Kidney (tissue), 13 donors: ENCODE measurements at regions not wholly inside any gene's neighbourhood (a gene's known extent, or its start where the extent isn't known, plus 50 kb on each side); places are given as distances from the start of the nearest gene placed in this dataset.
"Not testable (repeated sequence)": the region's sequence is repeated elsewhere in the genome, so short reads cannot be mapped to it uniquely, and the experiment has no call there.

Source experiments
- DNase-seq, 5 donors: peaks; one replicate each; pipeline ENCODE4 v3.0.0-alpha.2; 2013 to 2020
- FAIRE-seq: peaks from 2 replicates; lab custom pipeline; 2012; peaks lifted over from hg19 to GRCh38; lab: Jason Lieb, UNC
- H3K27ac ChIP-seq, 2 donors: one replicate each; pipeline ENCODE4 v1.7.0; 2013; ENCODE audit warnings: low read depth in 2 of 2, low read length in 2 of 2, inconsistent platforms in 1 of 2
- H3K27me3 ChIP-seq: one replicate; pipeline ENCODE4 v1.7.1; 2013; ENCODE audit warnings: low read length, inconsistent platforms; ENCODE audit not compliant: control insufficient read depth, insufficient read depth
- H3K36me3 ChIP-seq, 3 donors: one replicate each; pipeline versions ENCODE4 v1.7.0 to v1.7.1; 2013; ENCODE audit warnings: low read length in 3 of 3, control low read depth in 1 of 3, inconsistent platforms in 1 of 3; ENCODE audit not compliant: insufficient read depth in 3 of 3, control insufficient read depth in 2 of 3
- H3K4me1 ChIP-seq, 3 donors: one replicate each; pipeline versions ENCODE4 v1.7.0 to v1.7.1; 2013; ENCODE audit warnings: low read length in 3 of 3, inconsistent platforms in 1 of 3, low read depth in 1 of 3; ENCODE audit not compliant: control insufficient read depth in 2 of 3, insufficient read depth in 2 of 3
- H3K4me3 ChIP-seq, 3 donors: one replicate each; pipeline versions ENCODE4 v1.7.0 to v1.8.1; 2013; ENCODE audit warnings: low read length in 3 of 3, control low read depth in 1 of 3, inconsistent platforms in 1 of 3
- H3K9ac ChIP-seq, 3 donors: one replicate each; pipeline versions ENCODE4 v1.7.0 to v1.7.1; 2013; ENCODE audit warnings: low read length in 3 of 3, control low read depth in 1 of 3, inconsistent platforms in 1 of 3
- H3K9me3 ChIP-seq, 3 donors: one replicate each; pipeline versions ENCODE4 v1.7.0 to v1.7.1; 2013; ENCODE audit warnings: low read length in 3 of 3, control low read depth in 1 of 3, inconsistent platforms in 1 of 3; ENCODE audit not compliant: control insufficient read depth in 2 of 3, insufficient read depth in 1 of 3
- intact Hi-C: fragments of 100-400 bp; cut with DNase I; formaldehyde crosslinking; loops from one replicate; pipeline ENCODE4 v1.11.1; 2022
- TF ChIP-seq, protein P1 (sequence below): IDR thresholded peaks from 3 replicates; pipeline ENCODE4 v1.5.1; 2012; ENCODE audit warnings: mild to moderate bottlenecking, moderate library complexity, borderline replicate concordance; ENCODE audit not compliant: insufficient read depth; ENCODE audit errors: extremely low read depth
- donor health status: control.
- donor health status: control.
- donor health status: control.
- donor health status: control.
- donor health status: control.
- donor health status: DM: yes; HTN: yes; CAD: no.
- donor health status: Normal renal cell carcinoma (clear cell type).

DNA sequence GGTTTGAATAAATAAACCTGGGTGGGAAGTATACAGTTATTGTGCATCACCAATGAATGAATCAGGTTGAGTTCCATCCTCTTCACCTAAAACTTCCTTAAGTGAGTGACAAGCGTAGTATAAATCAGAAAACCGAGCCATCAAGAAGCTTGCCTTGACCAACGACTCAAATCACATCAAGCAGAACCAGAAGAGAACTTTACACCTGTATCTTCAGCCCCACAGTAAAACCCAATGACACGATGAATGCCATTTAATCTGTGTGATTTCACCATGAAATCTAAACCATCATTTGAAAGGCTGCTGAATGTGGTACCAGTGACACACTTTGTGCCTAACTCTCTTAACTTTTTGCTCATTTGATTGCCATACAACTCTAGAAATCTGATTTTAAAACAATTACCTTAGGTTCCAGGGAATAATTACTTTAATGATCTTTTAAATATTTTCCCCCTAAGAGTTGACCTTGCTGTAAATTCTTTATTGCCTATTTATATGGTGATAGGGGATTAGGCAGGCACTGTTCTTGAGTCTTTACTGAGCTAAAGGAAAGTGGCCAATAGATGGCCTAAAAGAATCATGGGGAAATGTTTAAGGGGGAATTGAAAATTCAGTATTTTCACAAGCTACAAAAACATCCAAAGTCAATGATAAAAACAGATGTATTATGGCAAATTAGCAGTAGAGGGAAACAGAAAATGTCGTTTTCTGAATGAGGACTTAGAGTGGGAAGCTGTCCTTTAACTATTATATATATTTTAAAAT lies 152.0 kb upstream of the EYA4 start:
- Histone ChIP-seq H3K9me3 (no peaks in the 10 kb centered on the region), H3K4me1 (no peaks in the 10 kb centered on the region), H3K27me3 (no peaks in the 10 kb centered on the region), H3K9ac (no peak overlapping the region), H3K36me3 (no peaks in the 10 kb centered on the region), H3K27ac (no peak overlapping the region), H3K4me3 (no peak overlapping the region)
- FAIRE-seq: no peak
- TF ChIP-seq, protein P1, sequence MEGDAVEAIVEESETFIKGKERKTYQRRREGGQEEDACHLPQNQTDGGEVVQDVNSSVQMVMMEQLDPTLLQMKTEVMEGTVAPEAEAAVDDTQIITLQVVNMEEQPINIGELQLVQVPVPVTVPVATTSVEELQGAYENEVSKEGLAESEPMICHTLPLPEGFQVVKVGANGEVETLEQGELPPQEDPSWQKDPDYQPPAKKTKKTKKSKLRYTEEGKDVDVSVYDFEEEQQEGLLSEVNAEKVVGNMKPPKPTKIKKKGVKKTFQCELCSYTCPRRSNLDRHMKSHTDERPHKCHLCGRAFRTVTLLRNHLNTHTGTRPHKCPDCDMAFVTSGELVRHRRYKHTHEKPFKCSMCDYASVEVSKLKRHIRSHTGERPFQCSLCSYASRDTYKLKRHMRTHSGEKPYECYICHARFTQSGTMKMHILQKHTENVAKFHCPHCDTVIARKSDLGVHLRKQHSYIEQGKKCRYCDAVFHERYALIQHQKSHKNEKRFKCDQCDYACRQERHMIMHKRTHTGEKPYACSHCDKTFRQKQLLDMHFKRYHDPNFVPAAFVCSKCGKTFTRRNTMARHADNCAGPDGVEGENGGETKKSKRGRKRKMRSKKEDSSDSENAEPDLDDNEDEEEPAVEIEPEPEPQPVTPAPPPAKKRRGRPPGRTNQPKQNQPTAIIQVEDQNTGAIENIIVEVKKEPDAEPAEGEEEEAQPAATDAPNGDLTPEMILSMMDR: no peak
- intact Hi-C loops: no loop called here
- DNase-seq: peak in 2 of 5 donors; percentile 53 to 62

DNA sequence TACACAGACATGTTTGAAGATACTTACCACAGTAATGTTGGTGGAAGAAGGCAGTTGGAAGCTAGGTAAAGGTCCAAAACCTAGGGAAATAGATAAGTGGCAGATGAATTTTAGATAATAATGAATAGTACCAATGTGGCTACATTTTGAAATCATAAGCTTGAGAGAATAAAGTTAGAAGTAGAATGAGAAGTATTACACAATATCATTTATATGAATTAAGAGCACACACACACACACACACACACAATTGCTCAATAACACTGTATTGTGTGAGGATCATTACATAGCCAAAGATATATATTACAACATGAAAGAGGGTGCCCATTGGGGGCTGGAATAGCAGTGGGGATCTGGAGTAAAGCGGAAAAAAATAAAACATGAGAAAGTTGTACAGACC lies 149.0 kb upstream of the EYA4 start:
- DNase-seq (no peak), FAIRE-seq (no peak)
- Histone ChIP-seq H3K4me1 (no peaks in the 10 kb centered on the region), H3K4me3 (no peak overlapping the region), H3K36me3 (no peaks in the 10 kb centered on the region), H3K27me3 (no peaks in the 10 kb centered on the region), H3K27ac (no peak overlapping the region), H3K9ac (no peak overlapping the region), H3K9me3 (no peaks in the 10 kb centered on the region)
- intact Hi-C loops: no loop called here
- TF ChIP-seq, protein P1: no peak

DNA sequence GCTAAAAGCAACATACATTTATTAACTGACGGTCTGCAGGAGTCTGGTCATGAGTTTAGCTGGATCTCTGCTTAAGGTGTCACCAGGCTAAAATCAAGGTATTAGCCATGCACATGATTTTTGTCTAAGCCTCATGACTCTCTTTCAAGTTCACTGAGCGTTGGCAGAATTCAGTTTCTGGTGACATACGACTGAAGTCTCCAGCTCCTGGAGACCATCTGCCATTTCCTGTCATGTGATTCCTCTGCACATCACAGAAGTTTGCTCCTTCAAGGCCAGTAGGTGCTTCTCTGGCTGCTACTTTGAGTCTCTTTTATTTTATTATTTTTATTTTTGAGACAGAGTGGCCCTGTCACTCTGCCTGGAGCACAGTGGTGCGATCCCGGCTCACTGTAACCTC lies 148.4 kb upstream of the EYA4 start:
- TF ChIP-seq, protein P1: no peak
- Histone ChIP-seq H3K4me3 (no peak overlapping the region), H3K27ac (no peak overlapping the region), H3K9ac (no peak overlapping the region), H3K9me3 (no peaks in the 10 kb centered on the region), H3K4me1 (no peaks in the 10 kb centered on the region), H3K27me3 (no peaks in the 10 kb centered on the region), H3K36me3 (no peaks in the 10 kb centered on the region)
- no peak for FAIRE-seq
- intact Hi-C loops: no loop called here
- no peak for DNase-seq

DNA sequence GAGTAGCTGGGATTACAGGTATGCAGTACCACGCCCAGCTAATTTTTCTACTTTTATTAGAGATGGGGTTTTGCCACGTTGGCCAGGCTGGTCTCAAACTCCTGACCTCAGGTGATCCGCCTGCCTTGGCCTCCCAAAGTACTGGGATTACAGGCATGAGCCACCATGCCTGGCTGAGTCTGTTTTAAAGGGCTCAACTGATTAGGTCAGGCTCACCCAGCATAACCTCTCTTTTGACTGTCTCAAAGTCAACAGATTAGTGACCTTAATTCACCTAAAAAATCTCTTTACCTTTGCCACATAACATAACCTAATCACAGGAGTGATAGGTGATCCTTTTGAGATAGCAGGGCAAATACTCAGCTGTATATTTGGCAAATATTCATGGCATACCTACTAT lies 147.9 kb upstream of the EYA4 start:
- H3K4me1 ChIP-seq, H3K36me3 ChIP-seq, H3K9me3 ChIP-seq, H3K27ac ChIP-seq, H3K9ac ChIP-seq, intact Hi-C loops, H3K4me3 ChIP-seq, H3K27me3 ChIP-seq, DNase-seq, FAIRE-seq: not testable (repeated sequence)
